ENCODE measurements at regions not wholly inside any gene's neighbourhood (a gene's known extent, or its start where the extent isn't known, plus 50 kb on each side); places are given as distances from the start of the nearest gene placed in this dataset.

GRCh38 chr5:134462047-134462575, 50.4 kb upstream of the CDKN2AIPNL start:
- Histone ChIP-seq H3K79me2 (ENCODE audit: insufficient read depth, low read length) (no peaks in the 10 kb centered on the region), H3K4me1 (ENCODE audit: control insufficient read depth in 1 of 2, insufficient read depth in 2 of 2, low read length in 2 of 2) (peaks cover 15 to 33% of the 10 kb centered on the region in 2 experiments), H4K20me1 (ENCODE audit: insufficient read depth) (no peaks in the 10 kb centered on the region), H3K36me3 (ENCODE audit: control insufficient read depth in 1 of 2, insufficient read depth in 2 of 2, low read length in 2 of 2) (no peaks in the 10 kb centered on the region), H3K9me3 (ENCODE audit: control insufficient read depth in 1 of 2, insufficient read depth in 1 of 2, low read depth in 1 of 2, low read length in 2 of 2) (no peaks in the 10 kb centered on the region), H2AFZ (ENCODE audit: low read depth, low read length, poor library complexity, severe bottlenecking) (no peak overlapping the region), H3K27ac (ENCODE audit: low read depth, low read length) (no peak overlapping the region), H3K9ac (ENCODE audit: low read length) (no peak overlapping the region), H3K27me3 (ENCODE audit: insufficient read depth, low read length) (no peaks in the 10 kb centered on the region), H3K9me2 (ENCODE audit: insufficient read depth) (no peaks in the 10 kb centered on the region), H3K4me2 (ENCODE audit: low read length) (no peak overlapping the region), H3K4me3 (replicated peaks in 1 of 2; ENCODE audit: low read depth in 1 of 2, low read length in 2 of 2) (no peak overlapping the region)
- DNase-seq (ENCODE audit: low read depth, low spot score) (no peak), ATAC-seq (no peak)
- TF ChIP-seq REST (IDR thresholded peaks at IDR 0.05; ENCODE audit: low read depth) (no peak), ELF1 (IDR thresholded peaks at IDR 0.05; ENCODE audit: borderline replicate concordance, low read depth) (no peak), FOSL1 (IDR thresholded peaks at IDR 0.05; ENCODE audit: low read depth) (no peak)
- ChIA-PET POLR2A (no interaction called here), RAD21 (ENCODE audit: low non-redundant PET in 1 of 2, low total read pairs in 2 of 2, uncharacterized antibody in 2 of 2, unreplicated experiment in 2 of 2) (no interaction called here), CTCF (no interaction called here)
- intact Hi-C loops (cut with micrococcal nuclease): no loop called here
- BruUV-seq (replicated peaks): no TSS peak
